ENCODE measurements at regions not wholly inside any gene's neighbourhood (a gene's known extent, or its start where the extent isn't known, plus 50 kb on each side); places are given as distances from the start of the nearest gene placed in this dataset.

DNA sequence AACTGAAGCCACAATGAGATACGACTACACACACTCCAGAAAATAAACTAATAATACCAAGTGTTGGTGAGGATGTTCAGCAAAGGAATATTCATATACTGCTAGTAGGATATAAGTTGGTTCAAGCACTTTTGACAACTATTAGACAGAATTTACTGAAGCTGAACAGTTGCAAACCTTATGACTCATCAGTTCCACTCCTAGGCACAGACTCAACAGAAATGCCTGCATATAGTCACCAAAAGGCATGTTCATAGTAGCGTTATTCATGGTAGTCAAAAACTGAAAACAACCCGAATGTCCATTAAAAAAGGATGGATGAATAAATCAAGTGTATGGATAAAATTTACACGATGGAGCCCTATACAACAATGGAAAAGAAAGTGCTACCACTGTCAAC is 232.0 kb downstream of the ANAPC1 start:
- Mint-ChIP-seq H3K27me3 (peaks cover 0 to 3% of the 10 kb centered on the region in 2 donors), H3K4me3 (no peak overlapping the region), H3K9me3 (peaks cover 2 to 7% (median 3%) of the 10 kb centered on the region in 3 donors), H3K4me1 (no peaks in the 10 kb centered on the region), H3K27ac (no peak overlapping the region), H3K36me3 (no peaks in the 10 kb centered on the region)
- Histone ChIP-seq H3K4me3 (ENCODE audit: control insufficient read depth in 1 of 2, extremely low read depth in 1 of 2, low read length in 1 of 2) (no peak overlapping the region), H3K9me3 (no peaks in the 10 kb centered on the region), H3K4me1 (ENCODE audit: control insufficient read depth in 1 of 2, extremely low read depth in 1 of 2, insufficient read depth in 2 of 2, low read length in 2 of 2) (no peaks in the 10 kb centered on the region), H3K36me3 (ENCODE audit: control insufficient read depth in 2 of 2, extremely low read depth in 1 of 2, insufficient read depth in 1 of 2, low read length in 1 of 2) (no peaks in the 10 kb centered on the region), H3K27ac (ENCODE audit: low read length) (no peak overlapping the region), H3K27me3 (replicated peaks in 1 of 2; ENCODE audit: control insufficient read depth in 2 of 2, extremely low read depth in 1 of 2, insufficient read depth in 2 of 2, low read length in 1 of 2) (peaks cover 0 to 4% of the 10 kb centered on the region in 2 experiments)
- no CpG with 5 or more reads among the region's 4 CpGs for WGBS (ENCODE audit: insufficient coverage)
- POLR2A ChIA-PET, result interaction anchor here in 1 of 2 donors (0.5 kb wide), 1 partner anchor 83 kb away, joined by 6 read pairs; no protein-coding TSS in a partner anchor
- ATAC-seq (replicated peaks in 1 of 4) (no peak), DNase-seq (no peak)
- CTCF ChIA-PET, result no interaction called here

DNA sequence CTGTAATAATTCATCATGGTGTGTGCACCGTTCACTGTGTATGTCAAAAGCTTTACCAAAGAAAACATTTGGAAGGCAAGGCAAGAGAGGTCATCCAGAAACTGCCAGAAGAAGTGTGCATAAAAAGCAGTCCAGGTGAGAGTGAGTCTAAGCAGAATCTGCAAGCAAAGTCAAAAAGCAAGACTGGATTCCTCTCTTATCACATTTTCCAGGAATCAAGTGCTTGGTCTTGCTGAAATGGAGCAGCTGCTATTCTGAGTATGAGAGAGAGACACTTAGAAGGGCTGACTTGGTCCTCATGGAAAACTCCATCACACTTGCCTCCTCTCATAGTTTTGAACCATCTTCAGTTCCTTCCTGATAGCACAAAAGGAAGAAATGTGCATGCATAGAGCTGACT is 231.3 kb downstream of the ANAPC1 start:
- DNase-seq (no peak), ATAC-seq (replicated peaks in 1 of 4) (no peak)
- H3K9me3 ChIP-seq, result no peaks in the 10 kb centered on the region
- Mint-ChIP-seq H3K27me3 (no peaks in the 10 kb centered on the region), H3K36me3 (no peaks in the 10 kb centered on the region), H3K4me1 (no peaks in the 10 kb centered on the region), H3K4me3 (no peak overlapping the region), H3K9me3 (peaks cover 0 to under 1% (median 0%) of the 10 kb centered on the region in 3 donors), H3K27ac (no peak overlapping the region)
- H3K4me3 ChIP-seq (ENCODE audit: control insufficient read depth in 1 of 2, extremely low read depth in 1 of 2, low read length in 1 of 2), result no peak overlapping the region
- H3K4me1 ChIP-seq (ENCODE audit: control insufficient read depth in 1 of 2, extremely low read depth in 1 of 2, insufficient read depth in 2 of 2, low read length in 2 of 2), result no peaks in the 10 kb centered on the region
- H3K36me3 ChIP-seq (ENCODE audit: control insufficient read depth in 2 of 2, extremely low read depth in 1 of 2, insufficient read depth in 1 of 2, low read length in 1 of 2), result no peaks in the 10 kb centered on the region
- no peak overlapping the region for H3K27ac ChIP-seq (ENCODE audit: low read length)
- CTCF ChIA-PET, result no interaction called here
- POLR2A ChIA-PET, result no interaction called here
- 100% methylated on average over 1 of the region's 1 CpG for WGBS (ENCODE audit: insufficient coverage)
- peaks cover 0 to 4% of the 10 kb centered on the region in 2 experiments for H3K27me3 ChIP-seq (replicated peaks in 1 of 2; ENCODE audit: control insufficient read depth in 2 of 2, extremely low read depth in 1 of 2, insufficient read depth in 2 of 2, low read length in 1 of 2)

DNA sequence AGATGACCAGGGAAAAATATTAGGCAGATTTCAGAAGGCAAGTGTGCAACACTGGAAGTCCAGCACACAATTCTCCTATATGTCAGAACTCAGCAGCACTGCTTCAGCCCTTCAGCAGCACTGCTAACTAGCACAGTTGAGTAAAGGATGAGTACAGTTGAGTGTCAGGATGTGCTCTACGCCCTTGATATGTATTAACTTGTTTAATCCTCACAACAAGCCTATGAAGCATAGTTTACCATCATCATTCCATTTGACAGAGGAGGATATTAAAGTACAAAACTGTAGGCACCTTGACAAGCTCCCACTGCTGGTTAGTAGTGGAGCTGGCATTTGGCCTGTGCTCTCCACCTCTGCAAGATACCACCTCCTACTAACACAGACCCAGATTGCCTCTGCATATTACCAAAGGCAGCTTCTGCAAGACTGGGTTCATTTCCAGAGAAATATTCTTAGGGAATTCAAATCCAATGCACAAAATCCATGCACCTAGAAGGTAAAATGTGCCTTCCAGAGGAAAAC is 230.8 kb downstream of the ANAPC1 start:
- ChIA-PET POLR2A (no interaction called here), CTCF (no interaction called here)
- Mint-ChIP-seq H3K4me3 (no peak overlapping the region), H3K27me3 (no peaks in the 10 kb centered on the region), H3K9me3 (no peaks in the 10 kb centered on the region), H3K4me1 (no peaks in the 10 kb centered on the region), H3K36me3 (no peaks in the 10 kb centered on the region), H3K27ac (no peak overlapping the region)
- Histone ChIP-seq H3K27ac (ENCODE audit: low read length) (no peak overlapping the region), H3K4me1 (ENCODE audit: control insufficient read depth in 1 of 2, extremely low read depth in 1 of 2, insufficient read depth in 2 of 2, low read length in 2 of 2) (no peaks in the 10 kb centered on the region), H3K4me3 (ENCODE audit: control insufficient read depth in 1 of 2, extremely low read depth in 1 of 2, low read length in 1 of 2) (no peak overlapping the region), H3K36me3 (ENCODE audit: control insufficient read depth in 2 of 2, extremely low read depth in 1 of 2, insufficient read depth in 1 of 2, low read length in 1 of 2) (no peaks in the 10 kb centered on the region), H3K27me3 (replicated peaks in 1 of 2; ENCODE audit: control insufficient read depth in 2 of 2, extremely low read depth in 1 of 2, insufficient read depth in 2 of 2, low read length in 1 of 2) (peaks cover 0 to 4% of the 10 kb centered on the region in 2 experiments), H3K9me3 (no peaks in the 10 kb centered on the region)
- ATAC-seq (replicated peaks in 1 of 4) (no peak), DNase-seq (no peak)
- WGBS (ENCODE audit: insufficient coverage), result no CpG with 5 or more reads among the region's 1 CpG

DNA sequence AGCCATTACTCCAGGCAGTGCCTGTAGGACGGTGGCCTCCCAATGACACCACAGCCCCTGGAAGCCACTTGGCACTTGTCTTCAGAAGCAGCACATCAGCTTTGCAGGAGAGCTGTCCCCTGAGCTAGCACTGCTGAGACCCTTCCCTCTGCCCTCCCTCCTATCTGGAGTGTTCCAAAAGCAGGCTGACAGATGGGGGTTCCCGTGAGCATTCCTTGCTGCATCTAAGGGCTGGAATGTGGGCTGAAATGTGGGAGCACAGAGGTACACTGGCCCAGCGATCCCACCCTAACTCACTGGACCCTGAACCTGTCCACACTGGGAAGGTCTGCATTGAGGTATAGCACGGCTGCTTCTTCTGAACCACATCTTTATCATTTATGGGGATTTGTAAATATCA is 230.1 kb downstream of the ANAPC1 start:
- no peak for DNase-seq
- Histone ChIP-seq H3K36me3 (ENCODE audit: control insufficient read depth in 2 of 2, extremely low read depth in 1 of 2, insufficient read depth in 1 of 2, low read length in 1 of 2) (no peaks in the 10 kb centered on the region), H3K4me3 (ENCODE audit: control insufficient read depth in 1 of 2, extremely low read depth in 1 of 2, low read length in 1 of 2) (no peak overlapping the region), H3K4me1 (ENCODE audit: control insufficient read depth in 1 of 2, extremely low read depth in 1 of 2, insufficient read depth in 2 of 2, low read length in 2 of 2) (no peaks in the 10 kb centered on the region), H3K9me3 (no peaks in the 10 kb centered on the region), H3K27me3 (replicated peaks in 1 of 2; ENCODE audit: control insufficient read depth in 2 of 2, extremely low read depth in 1 of 2, insufficient read depth in 2 of 2, low read length in 1 of 2) (peaks cover 0 to 4% of the 10 kb centered on the region in 2 experiments), H3K27ac (ENCODE audit: low read length) (no peak overlapping the region)
- H3K36me3 Mint-ChIP-seq, result no peaks in the 10 kb centered on the region
- no peaks in the 10 kb centered on the region for H3K4me1 Mint-ChIP-seq
- no peak overlapping the region for H3K27ac Mint-ChIP-seq
- no peaks in the 10 kb centered on the region for H3K9me3 Mint-ChIP-seq
- no peak for ATAC-seq (replicated peaks in 1 of 4)
- H3K27me3 Mint-ChIP-seq, result no peaks in the 10 kb centered on the region
- ChIA-PET CTCF (no interaction called here), POLR2A (no interaction called here)
- no peak overlapping the region for H3K4me3 Mint-ChIP-seq
- 80% methylated on average over 1 of the region's 4 CpGs for WGBS (ENCODE audit: insufficient coverage)

DNA sequence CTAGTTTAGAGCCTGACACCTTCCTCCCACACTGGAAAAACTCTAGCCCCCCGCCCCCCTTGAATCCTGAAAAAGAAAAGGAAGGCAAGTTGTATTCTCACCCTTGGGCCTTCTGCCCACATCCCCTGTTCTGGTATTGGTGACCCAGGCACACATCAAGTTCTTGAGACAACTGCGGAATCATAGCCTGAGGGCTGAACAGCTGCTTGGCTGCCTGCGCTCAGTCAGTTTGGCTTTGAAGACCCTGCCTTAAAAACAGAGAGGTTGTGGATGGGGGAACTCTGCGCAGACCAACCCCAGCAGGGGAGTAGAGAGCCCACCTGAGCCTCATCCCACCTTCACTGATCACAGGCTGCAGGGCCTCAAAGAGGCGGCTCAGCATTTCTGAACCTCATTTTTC is 229.2 kb downstream of the ANAPC1 start:
- ATAC-seq (replicated peaks in 1 of 4), result no peak
- POLR2A ChIA-PET, result no interaction called here
- CTCF ChIA-PET, result no interaction called here
- H3K9me3 Mint-ChIP-seq, result no peaks in the 10 kb centered on the region
- H3K4me1 Mint-ChIP-seq, result no peaks in the 10 kb centered on the region
- Histone ChIP-seq H3K9me3 (no peaks in the 10 kb centered on the region), H3K36me3 (ENCODE audit: control insufficient read depth in 2 of 2, extremely low read depth in 1 of 2, insufficient read depth in 1 of 2, low read length in 1 of 2) (no peaks in the 10 kb centered on the region), H3K4me3 (ENCODE audit: control insufficient read depth in 1 of 2, extremely low read depth in 1 of 2, low read length in 1 of 2) (no peak overlapping the region), H3K27ac (ENCODE audit: low read length) (no peak overlapping the region), H3K4me1 (ENCODE audit: control insufficient read depth in 1 of 2, extremely low read depth in 1 of 2, insufficient read depth in 2 of 2, low read length in 2 of 2) (no peaks in the 10 kb centered on the region), H3K27me3 (replicated peaks in 1 of 2; ENCODE audit: control insufficient read depth in 2 of 2, extremely low read depth in 1 of 2, insufficient read depth in 2 of 2, low read length in 1 of 2) (peaks cover 0 to 4% of the 10 kb centered on the region in 2 experiments)
- no peak overlapping the region for H3K27ac Mint-ChIP-seq
- H3K4me3 Mint-ChIP-seq, result no peak overlapping the region
- no peak for DNase-seq
- H3K27me3 Mint-ChIP-seq, result no peaks in the 10 kb centered on the region
- WGBS (ENCODE audit: insufficient coverage), result no CpG with 5 or more reads among the region's 5 CpGs
- H3K36me3 Mint-ChIP-seq, result no peaks in the 10 kb centered on the region

DNA sequence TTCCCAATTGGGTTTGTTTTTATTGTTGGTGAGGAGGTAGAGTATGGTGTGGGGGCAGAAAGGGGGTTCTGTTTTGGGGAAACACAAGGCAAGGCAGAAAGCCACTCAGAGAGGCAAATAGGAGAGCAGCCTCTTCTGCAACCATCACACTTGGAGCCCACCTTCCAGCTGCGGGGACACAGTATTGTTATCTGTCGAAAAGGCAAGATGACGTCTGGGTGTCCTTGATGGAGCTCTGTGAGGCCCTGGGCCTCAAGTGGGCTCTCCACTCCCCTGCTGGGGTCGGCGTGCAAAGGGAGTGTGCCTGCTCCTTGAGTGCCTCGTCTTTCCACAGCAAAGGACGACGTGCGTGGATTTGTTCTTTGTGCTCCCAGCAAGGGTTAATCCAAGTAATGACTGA is 227.6 kb downstream of the ANAPC1 start:
- Mint-ChIP-seq H3K36me3 (no peaks in the 10 kb centered on the region), H3K9me3 (no peaks in the 10 kb centered on the region), H3K27me3 (no peaks in the 10 kb centered on the region), H3K27ac (no peak overlapping the region), H3K4me1 (no peaks in the 10 kb centered on the region), H3K4me3 (no peak overlapping the region)
- DNase-seq, result no peak
- Histone ChIP-seq H3K36me3 (ENCODE audit: control insufficient read depth in 2 of 2, extremely low read depth in 1 of 2, insufficient read depth in 1 of 2, low read length in 1 of 2) (no peaks in the 10 kb centered on the region), H3K9me3 (no peaks in the 10 kb centered on the region), H3K4me3 (ENCODE audit: control insufficient read depth in 1 of 2, extremely low read depth in 1 of 2, low read length in 1 of 2) (no peak overlapping the region), H3K4me1 (ENCODE audit: control insufficient read depth in 1 of 2, extremely low read depth in 1 of 2, insufficient read depth in 2 of 2, low read length in 2 of 2) (no peaks in the 10 kb centered on the region), H3K27ac (ENCODE audit: low read length) (no peak overlapping the region), H3K27me3 (replicated peaks in 1 of 2; ENCODE audit: control insufficient read depth in 2 of 2, extremely low read depth in 1 of 2, insufficient read depth in 2 of 2, low read length in 1 of 2) (peaks cover 0 to 4% of the 10 kb centered on the region in 2 experiments)
- POLR2A ChIA-PET, result no interaction called here
- no peak for ATAC-seq (replicated peaks in 1 of 4)
- CTCF ChIA-PET, result no interaction called here
- WGBS (ENCODE audit: insufficient coverage), result 89% methylated on average over 9 of the region's 9 CpGs

DNA sequence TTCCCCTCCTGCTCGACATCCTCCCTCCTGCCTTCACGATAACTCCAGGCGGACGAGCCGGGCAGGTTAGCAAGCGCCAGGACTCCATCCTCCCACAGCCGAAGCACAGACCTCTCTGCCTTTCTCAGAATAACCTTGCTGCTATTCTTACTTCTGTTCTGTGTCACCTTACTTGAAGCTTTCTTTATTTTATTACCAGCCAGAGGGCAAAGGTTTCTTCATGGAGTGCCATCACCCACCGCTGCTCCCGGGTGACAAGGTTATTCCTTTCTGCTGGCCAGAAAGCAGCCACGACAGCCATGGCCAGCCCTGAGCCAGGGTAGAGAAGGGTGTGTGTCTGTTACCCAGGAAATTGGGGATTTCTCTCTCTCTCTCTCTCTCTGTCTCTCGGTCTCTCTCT is 227.1 kb downstream of the ANAPC1 start:
- H3K4me3 ChIP-seq (ENCODE audit: control insufficient read depth in 1 of 2, extremely low read depth in 1 of 2, low read length in 1 of 2), result no peak overlapping the region
- CTCF ChIA-PET, result no interaction called here
- POLR2A ChIA-PET, result no interaction called here
- no peaks in the 10 kb centered on the region for H3K9me3 Mint-ChIP-seq
- no peaks in the 10 kb centered on the region for H3K36me3 Mint-ChIP-seq
- no peaks in the 10 kb centered on the region for H3K4me1 ChIP-seq (ENCODE audit: control insufficient read depth in 1 of 2, extremely low read depth in 1 of 2, insufficient read depth in 2 of 2, low read length in 2 of 2)
- no peaks in the 10 kb centered on the region for H3K9me3 ChIP-seq
- H3K27me3 Mint-ChIP-seq, result no peaks in the 10 kb centered on the region
- 84% methylated on average over 8 of the region's 11 CpGs for WGBS (ENCODE audit: insufficient coverage)
- H3K36me3 ChIP-seq (ENCODE audit: control insufficient read depth in 2 of 2, extremely low read depth in 1 of 2, insufficient read depth in 1 of 2, low read length in 1 of 2), result no peaks in the 10 kb centered on the region
- no peak overlapping the region for H3K4me3 Mint-ChIP-seq
- no peak overlapping the region for H3K27ac ChIP-seq (ENCODE audit: low read length)
- H3K27me3 ChIP-seq (replicated peaks in 1 of 2; ENCODE audit: control insufficient read depth in 2 of 2, extremely low read depth in 1 of 2, insufficient read depth in 2 of 2, low read length in 1 of 2), result peaks cover 0 to 4% of the 10 kb centered on the region in 2 experiments
- no peak overlapping the region for H3K27ac Mint-ChIP-seq
- ATAC-seq (replicated peaks in 1 of 4) (no peak), DNase-seq (no peak)
- H3K4me1 Mint-ChIP-seq, result peaks cover 0 to 2% (median 0%) of the 10 kb centered on the region in 3 donors

All from T-cell (primary cell).